HL-60 (cell line): ENCODE measurements at regions not wholly inside any gene's neighbourhood (a gene's known extent, or its start where the extent isn't known, plus 50 kb on each side); places are given as distances from the start of the nearest gene placed in this dataset.

Experiments
- CTCF ChIP-seq: IDR thresholded peaks from one replicate; pipeline ENCODE4 v1.5.1; 2011; ENCODE audit warnings: low read length, control low read depth, inconsistent platforms; ENCODE audit not compliant: insufficient read depth
- GABPA ChIP-seq: IDR thresholded peaks from 2 replicates; pipeline ENCODE4 v1.6.1; 2012; ENCODE audit warnings: low read depth
- POLR2AphosphoS5 ChIP-seq: IDR thresholded peaks from 2 replicates; pipeline ENCODE4 v1.6.1; 2012; ENCODE audit warnings: low read depth
- REST ChIP-seq: IDR thresholded peaks from 2 replicates; pipeline ENCODE4 v1.6.1; 2012; ENCODE audit warnings: low read depth; ENCODE audit not compliant: insufficient replicate concordance
- SPI1 ChIP-seq: IDR thresholded peaks from 2 replicates; pipeline ENCODE4 v1.6.1; 2012; ENCODE audit warnings: low read depth, mild to moderate bottlenecking, borderline replicate concordance

- TF ChIP-seq CTCF (no peak), SPI1 (no peak), POLR2AphosphoS5 (no peak), REST (no peak), GABPA (no peak)
Measured at GRCh38 chr9:105188746-105189145, 55.7 kb upstream of the SLC44A1 start.
